ENCODE measurements at regions not wholly inside any gene's neighbourhood (a gene's known extent, or its start where the extent isn't known, plus 50 kb on each side); places are given as distances from the start of the nearest gene placed in this dataset.
A peak's percentile ranks its signal among the peaks of the same experiment; 100 is the strongest.
"Not testable (repeated sequence)": the region's sequence is repeated elsewhere in the genome, so short reads cannot be mapped to it uniquely, and the experiment has no call there.

DNA sequence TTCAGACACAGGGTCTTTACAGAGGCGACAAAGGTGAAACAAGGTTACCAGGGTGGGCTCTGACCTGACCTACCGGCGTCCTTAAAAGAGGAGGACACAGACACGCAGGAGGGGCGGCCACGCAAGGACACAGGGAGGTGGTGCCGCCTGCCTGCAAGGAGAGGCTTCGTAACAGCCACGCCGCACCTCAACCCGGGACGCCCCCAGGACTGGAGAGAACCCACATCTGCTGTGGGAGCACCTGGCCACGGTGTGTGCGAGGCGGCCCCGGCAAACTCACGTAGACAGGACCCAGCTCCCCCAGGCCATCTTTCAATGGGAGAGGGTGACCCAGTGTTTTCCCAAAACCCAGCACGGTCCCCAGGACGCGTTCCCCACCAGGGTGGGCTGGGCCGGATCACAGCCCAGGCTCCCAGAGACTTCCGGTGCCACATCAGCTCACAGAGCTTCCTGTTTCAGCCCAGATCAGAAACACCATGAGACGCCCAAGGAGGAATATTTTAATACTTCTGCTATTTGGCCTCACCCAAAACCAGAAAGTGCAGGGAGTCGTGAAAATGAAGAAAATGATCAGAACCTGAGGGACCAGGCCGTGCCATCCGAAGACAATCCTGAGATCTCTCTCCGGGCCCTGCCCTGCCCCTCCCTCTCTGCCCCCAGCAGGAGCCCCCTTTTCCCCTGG, 5417.4 kb upstream of the TPTE start:
- H3K9me3 Mint-ChIP-seq; ATAC-seq (replicated peaks in 1 of 2); H3K27me3 Mint-ChIP-seq (ENCODE audit: low read depth); H3K36me3 Mint-ChIP-seq (ENCODE audit: insufficient read depth in 2 of 2); H3K4me1 Mint-ChIP-seq (ENCODE audit: low read depth): not testable (repeated sequence)
- Mint-ChIP-seq H3K27ac (peak overlapping the region; percentile 94), H3K4me3 (peak overlapping the region; percentile 76 to 88)
- peak; percentile 32 to 43 for DNase-seq

DNA sequence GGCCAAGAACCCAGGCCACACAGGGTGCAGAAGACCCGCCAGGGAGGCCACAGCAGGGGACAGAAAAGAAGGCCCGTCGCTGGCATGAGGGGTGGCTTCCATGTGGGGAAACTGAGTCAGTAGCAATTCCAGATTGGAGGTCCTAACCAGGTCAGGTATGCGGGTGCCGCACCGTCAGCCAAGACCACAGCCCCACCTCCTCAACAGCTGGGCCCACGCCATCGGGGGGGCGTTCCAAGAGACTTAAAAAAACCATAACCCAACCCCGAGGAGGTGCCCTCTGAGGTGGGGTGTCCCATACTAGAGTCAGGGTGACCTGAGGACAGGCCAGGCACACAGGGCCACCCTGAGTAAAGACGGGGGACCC, 5416.8 kb upstream of the TPTE start:
- not testable (repeated sequence) for H3K27me3 Mint-ChIP-seq (ENCODE audit: low read depth); H3K36me3 Mint-ChIP-seq (ENCODE audit: insufficient read depth in 2 of 2); H3K9me3 Mint-ChIP-seq; ATAC-seq (replicated peaks in 1 of 2); DNase-seq; H3K27ac Mint-ChIP-seq; H3K4me1 Mint-ChIP-seq (ENCODE audit: low read depth); H3K4me3 Mint-ChIP-seq

DNA sequence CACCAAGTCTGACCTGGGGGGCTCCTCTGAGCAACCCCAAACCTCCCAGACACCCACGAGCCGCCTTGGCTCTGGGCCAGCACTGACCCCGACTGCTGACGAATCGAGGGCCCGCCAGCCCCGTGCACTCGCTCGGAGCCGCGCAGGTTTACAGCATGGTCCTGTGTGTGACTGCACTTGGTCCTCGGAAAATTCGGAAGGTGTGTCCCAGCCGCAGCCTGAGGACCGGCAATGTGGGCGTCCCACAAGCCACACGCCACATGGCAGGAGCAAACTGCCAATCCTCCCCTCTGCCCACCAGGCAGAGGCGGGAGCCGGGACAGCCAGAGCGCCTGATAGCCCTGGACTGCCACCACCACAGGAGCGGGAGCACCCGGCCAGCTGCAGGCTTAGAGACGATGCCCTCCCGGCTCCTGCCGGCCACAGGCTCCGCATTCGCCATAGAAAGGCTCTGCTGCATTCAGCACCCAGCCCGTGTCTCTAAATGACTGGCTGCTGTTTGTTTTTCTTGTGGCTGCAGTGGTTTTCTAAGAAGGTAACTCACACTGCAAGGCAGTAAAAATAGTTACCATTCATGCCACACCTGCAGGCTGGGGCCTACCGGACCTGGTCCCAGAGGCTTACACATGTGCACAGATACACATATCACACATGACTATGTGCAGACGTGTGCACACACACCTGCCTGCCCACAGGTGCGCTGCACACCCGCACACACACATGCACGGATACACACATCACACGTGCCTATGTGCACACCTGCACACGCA, 5415.3 kb upstream of the TPTE start:
- not testable (repeated sequence) for H3K27ac Mint-ChIP-seq; H3K36me3 Mint-ChIP-seq (ENCODE audit: insufficient read depth in 2 of 2); H3K4me3 Mint-ChIP-seq; H3K27me3 Mint-ChIP-seq (ENCODE audit: low read depth); H3K4me1 Mint-ChIP-seq (ENCODE audit: low read depth); H3K9me3 Mint-ChIP-seq
- DNase-seq (peak; percentile 46 to 59), ATAC-seq (replicated peaks in 1 of 2) (peak; percentile 48 to 57)

DNA sequence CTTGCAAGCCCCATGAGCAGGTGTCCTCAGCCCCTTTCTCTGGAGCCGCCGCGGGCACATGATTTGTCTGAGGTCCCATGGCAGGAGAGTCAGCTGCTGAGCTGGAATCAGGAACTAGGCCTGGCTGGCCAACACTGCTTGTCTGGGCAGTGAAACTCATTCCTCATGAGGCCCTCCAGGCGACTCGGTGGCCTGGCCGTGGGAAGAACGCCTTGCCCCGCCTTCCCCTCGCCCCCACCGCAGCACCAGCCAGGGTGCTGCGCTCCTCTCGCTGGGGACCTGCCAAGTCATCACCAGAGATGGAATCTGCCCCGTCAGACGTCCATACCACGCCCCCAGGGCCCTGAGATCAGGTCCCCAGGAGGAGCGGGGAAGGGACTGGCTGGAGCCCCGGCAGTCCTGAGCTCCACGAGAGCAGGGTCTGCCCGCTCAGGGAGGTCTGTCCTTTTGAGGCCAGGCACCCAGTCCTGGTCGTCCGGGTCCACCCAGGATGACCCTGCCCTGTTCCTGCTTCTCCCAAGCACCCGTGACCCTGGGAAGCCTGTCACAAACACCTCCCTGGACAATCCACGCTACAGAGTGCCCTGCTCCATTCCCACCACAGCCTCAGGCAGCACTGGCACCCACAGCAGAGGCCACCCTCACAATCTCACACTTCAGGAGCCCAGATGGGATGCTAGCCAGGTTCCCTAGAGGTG, 5414.5 kb upstream of the TPTE start:
- ATAC-seq (replicated peaks in 1 of 2), result not testable (repeated sequence)
- peak overlapping the region; percentile 60 to 71 for H3K4me3 Mint-ChIP-seq

DNA sequence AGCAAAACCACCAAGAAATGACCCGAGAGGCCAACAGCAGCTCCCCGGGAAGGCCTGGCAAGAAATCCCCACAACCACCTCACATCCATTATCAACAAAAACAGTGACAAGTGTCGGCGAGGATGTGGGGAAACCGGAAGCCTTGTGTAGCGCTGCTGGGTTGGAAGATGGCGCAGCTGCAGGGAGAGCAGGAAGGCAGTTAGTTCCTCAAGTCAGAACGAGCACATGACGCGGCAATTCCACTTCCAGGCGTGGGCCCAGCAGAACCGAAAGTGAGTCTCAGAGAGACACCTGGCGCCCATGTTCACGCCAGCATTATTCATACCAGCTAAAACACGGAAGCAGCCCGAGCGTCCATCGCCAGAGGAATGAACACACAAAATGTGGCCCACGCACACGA, 5413.7 kb upstream of the TPTE start:
- not testable (repeated sequence) for H3K27ac Mint-ChIP-seq; H3K36me3 Mint-ChIP-seq (ENCODE audit: insufficient read depth in 2 of 2); H3K4me1 Mint-ChIP-seq (ENCODE audit: low read depth); DNase-seq; H3K9me3 Mint-ChIP-seq; H3K27me3 Mint-ChIP-seq (ENCODE audit: low read depth)
- H3K4me3 Mint-ChIP-seq, result peak overlapping the region in 1 of 2 donors; percentile 71
- ATAC-seq (replicated peaks in 1 of 2), result peak; percentile 25 to 30

More for the DNA sequence above, 5414.5 kb upstream of the TPTE start:
- not testable (repeated sequence) for H3K9me3 Mint-ChIP-seq; H3K4me1 Mint-ChIP-seq (ENCODE audit: low read depth); H3K27ac Mint-ChIP-seq; H3K27me3 Mint-ChIP-seq (ENCODE audit: low read depth); DNase-seq; H3K36me3 Mint-ChIP-seq (ENCODE audit: insufficient read depth in 2 of 2)

DNA sequence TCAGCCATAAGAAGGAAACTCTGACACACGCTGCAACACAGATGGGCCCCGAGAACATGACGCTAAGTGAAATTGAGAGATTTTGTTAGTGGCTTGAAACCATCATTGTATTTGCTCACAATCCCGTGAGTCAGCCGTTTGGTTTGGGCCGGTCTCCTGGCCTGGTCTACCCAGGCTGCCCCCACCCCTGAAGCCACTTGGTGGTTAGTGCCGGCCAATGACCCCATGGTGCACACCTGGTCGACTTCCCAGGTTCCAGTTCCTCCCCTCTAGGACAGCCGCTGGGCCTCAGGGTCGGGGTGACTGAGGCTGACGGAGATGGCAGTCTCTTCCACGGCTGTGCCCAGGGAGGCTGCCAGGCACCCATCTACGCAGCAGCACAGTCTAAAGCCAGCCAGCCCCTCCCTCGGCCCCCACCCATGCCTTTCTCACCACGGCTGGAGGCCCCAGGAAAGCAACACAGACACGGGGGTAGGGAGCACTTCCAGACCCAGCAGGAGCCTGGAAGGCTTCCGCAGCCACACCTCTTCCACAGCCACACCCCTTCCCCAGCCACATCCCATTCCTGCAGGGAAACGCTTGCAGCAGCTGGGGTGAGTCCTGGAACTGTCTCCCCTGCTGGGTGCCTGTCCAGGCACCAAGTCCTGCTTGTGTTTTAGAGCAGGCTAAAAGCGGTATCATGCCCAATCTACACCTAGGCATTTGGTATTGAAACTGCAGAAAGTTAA, 5413.2 kb upstream of the TPTE start:
- H3K36me3 Mint-ChIP-seq (ENCODE audit: insufficient read depth in 2 of 2); H3K4me3 Mint-ChIP-seq; H3K4me1 Mint-ChIP-seq (ENCODE audit: low read depth); H3K9me3 Mint-ChIP-seq; H3K27me3 Mint-ChIP-seq (ENCODE audit: low read depth); DNase-seq; H3K27ac Mint-ChIP-seq: not testable (repeated sequence)
- peak; percentile 51 to 57 for ATAC-seq (replicated peaks in 1 of 2)

DNA sequence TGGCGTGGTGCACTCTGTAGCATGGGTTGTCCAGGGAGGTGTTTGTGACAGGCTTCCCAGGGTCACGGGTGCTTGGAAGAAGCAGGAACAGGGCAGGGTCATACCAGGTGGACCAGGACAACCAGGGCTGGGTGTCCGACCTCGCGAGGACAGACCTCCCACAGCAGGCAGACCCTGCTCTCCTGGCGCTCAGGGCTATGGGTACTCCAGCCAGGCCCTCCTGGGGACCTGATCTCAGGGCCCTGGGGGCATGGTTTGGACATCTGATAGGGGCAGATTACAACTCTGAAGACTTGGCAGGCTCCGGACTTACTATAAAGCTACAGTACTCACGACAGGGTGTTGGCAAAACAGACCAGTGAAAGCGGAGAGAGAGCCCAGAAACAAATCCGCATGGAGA, 5410.2 kb upstream of the TPTE start:
- H3K9me3 Mint-ChIP-seq; H3K4me3 Mint-ChIP-seq; DNase-seq; H3K36me3 Mint-ChIP-seq (ENCODE audit: insufficient read depth in 2 of 2); H3K27ac Mint-ChIP-seq; ATAC-seq (replicated peaks in 1 of 2); H3K4me1 Mint-ChIP-seq (ENCODE audit: low read depth); H3K27me3 Mint-ChIP-seq (ENCODE audit: low read depth): not testable (repeated sequence)

DNA sequence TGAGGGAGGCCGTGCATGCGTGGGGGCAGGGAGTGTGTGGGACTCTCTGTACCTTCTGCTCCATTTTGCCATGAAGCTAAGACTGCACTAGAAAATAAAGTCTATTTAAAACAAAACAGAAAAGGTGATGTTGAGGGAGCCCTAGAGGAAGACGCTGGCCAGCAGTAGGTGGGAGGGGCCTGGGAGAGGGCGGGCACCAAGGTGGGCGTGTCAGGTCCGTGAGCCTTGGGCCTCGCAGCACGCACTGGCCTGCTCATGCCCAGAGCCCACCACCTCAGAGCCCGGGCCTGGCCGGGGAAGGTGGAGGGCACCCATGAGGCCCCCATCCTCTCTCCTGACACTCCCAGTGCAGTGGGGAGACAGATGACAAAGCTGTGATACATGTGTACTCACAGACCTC, 5408.3 kb upstream of the TPTE start:
- not testable (repeated sequence) for H3K4me3 Mint-ChIP-seq; ATAC-seq (replicated peaks in 1 of 2); H3K27me3 Mint-ChIP-seq (ENCODE audit: low read depth); H3K36me3 Mint-ChIP-seq (ENCODE audit: insufficient read depth in 2 of 2); DNase-seq; H3K27ac Mint-ChIP-seq; H3K4me1 Mint-ChIP-seq (ENCODE audit: low read depth); H3K9me3 Mint-ChIP-seq

DNA sequence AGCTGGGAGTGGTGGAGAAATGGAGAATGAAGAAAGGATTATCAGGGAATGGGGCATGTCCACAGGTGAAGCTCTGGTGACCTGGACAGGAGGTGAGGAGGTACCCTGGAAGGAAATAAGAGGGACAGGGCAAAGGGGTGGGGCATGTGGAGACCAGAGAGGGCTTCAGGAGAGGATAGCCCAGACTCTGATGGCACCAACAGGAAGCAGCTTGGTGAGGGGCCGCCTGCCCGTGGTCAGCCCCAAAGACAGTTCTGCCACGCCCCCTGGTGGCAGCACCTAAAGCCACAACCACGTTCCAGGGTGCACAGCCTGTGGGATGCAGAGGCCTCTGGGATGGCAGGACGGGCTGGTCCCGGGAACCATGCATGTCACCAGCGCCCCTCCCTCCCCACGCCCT, 5406.9 kb upstream of the TPTE start:
- H3K4me3 Mint-ChIP-seq; H3K27ac Mint-ChIP-seq; H3K27me3 Mint-ChIP-seq (ENCODE audit: low read depth); H3K4me1 Mint-ChIP-seq (ENCODE audit: low read depth); DNase-seq; H3K9me3 Mint-ChIP-seq; H3K36me3 Mint-ChIP-seq (ENCODE audit: insufficient read depth in 2 of 2): not testable (repeated sequence)
- ATAC-seq (replicated peaks in 1 of 2), result peak; percentile 44 to 49

DNA sequence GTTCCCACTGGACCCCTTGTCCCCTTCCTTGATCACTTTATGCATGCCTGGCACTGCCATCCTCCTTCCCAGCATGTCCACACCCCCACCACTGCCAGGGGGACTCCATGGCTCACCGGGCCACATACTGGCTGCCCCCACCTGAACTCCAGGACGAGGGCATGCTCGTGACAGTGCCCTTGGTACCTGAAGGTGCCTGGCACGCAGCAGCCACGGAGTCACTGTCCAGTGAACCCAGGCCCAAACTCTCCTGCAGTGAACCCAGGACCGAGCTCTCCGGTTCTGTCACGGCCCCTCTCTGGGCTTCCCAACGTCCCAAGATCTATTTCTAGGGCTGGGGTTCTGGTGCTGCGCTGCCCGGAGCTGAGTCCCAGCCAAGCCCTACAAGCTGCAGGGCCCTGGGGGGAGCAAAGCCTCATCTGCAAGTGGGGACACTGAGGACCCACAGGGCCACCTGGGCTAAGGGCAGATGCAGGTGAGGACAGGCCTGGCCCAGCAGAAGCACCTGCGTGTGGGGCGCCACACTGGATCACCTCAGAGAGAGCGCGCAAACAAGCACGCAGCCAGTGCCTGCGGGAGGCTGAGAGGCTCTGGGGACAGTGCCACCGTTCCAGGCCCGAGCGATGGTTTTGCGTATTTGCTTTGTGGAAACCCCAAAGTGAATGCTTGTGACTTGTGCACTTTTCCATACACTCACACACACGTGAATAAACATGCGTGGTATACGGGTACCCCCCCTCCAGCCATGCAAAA, 5406.3 kb upstream of the TPTE start:
- ATAC-seq (replicated peaks in 1 of 2); H3K9me3 Mint-ChIP-seq; DNase-seq; H3K4me1 Mint-ChIP-seq (ENCODE audit: low read depth); H3K27me3 Mint-ChIP-seq (ENCODE audit: low read depth); H3K36me3 Mint-ChIP-seq (ENCODE audit: insufficient read depth in 2 of 2); H3K27ac Mint-ChIP-seq; H3K4me3 Mint-ChIP-seq: not testable (repeated sequence)

DNA sequence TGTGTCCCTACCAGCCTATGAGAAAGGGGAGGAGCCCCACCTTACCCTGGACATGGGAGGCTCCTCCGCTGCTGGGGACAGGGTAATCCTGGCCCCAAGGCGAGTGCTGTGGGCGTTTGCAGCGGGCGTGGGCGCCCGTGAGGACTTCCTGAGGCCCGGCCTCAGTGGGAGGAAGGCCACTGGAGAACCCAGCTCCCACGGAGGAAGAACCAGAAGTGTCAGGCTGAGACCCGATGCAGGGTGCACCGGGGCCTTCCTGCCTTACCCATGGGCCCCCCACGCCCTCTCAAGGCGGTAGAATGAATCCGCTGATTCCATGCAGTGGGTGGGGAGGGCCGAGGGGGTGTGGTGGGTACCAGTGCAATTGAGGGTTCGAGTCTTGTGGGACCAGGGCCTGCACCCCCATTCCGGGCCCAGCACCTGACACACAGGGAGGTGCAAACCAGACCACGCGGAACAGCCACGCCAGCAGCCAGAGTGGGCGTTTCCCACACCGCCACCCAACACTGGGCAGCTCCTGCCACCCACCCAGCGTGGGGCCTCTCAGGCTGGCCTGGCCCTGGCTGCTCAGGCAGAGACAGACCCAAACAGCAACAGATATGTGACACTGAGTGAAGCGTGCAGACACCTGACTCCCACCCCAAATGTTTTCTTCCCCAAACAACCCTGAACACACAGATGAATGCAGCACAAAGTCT, 5405.6 kb upstream of the TPTE start:
- ATAC-seq (replicated peaks in 1 of 2), result peak; percentile 18 to 20
- not testable (repeated sequence) for H3K27me3 Mint-ChIP-seq (ENCODE audit: low read depth); H3K9me3 Mint-ChIP-seq; H3K36me3 Mint-ChIP-seq (ENCODE audit: insufficient read depth in 2 of 2); H3K27ac Mint-ChIP-seq; H3K4me3 Mint-ChIP-seq; DNase-seq; H3K4me1 Mint-ChIP-seq (ENCODE audit: low read depth)

DNA sequence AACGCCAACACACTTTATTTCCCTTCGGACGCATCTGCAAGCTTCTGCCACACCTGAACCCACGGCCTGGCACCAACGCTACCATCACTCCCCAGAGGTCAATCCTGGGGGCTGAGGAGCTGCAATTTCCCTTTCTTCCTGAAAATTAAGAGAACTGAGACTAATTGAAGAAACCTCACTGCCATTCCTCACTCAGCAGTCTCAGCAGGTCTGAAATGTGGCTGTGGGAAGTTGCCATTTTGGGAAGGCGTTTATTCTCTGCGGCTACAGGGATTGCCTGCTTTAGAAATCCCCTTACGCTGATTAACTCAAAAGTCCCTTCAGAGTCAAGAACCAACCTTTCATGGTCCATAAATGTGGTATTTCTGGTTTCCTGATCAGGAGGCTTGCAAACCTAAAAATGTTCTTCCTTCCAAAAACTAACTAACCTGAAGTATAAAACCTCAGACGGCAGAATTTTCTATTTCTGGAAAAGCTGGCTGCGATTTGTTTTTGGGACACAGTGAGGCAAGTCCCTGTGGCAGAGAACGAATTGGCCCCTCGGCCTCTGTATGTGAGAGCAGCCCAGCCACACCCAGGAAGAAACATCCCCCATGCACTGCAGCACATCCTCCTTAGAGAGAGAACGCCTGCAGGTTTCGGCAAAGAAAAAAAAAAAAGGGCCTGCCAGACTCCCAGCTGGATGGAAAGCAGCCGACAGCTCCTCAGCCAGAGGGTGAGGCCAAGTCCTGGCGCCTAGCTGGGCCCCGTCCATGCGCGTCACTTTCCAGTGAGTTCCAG, 5404.8 kb upstream of the TPTE start:
- not testable (repeated sequence) for H3K4me1 Mint-ChIP-seq (ENCODE audit: low read depth); H3K9me3 Mint-ChIP-seq; DNase-seq; H3K36me3 Mint-ChIP-seq (ENCODE audit: insufficient read depth in 2 of 2); H3K27me3 Mint-ChIP-seq (ENCODE audit: low read depth); H3K4me3 Mint-ChIP-seq; H3K27ac Mint-ChIP-seq
- peak; percentile 38 to 45 for ATAC-seq (replicated peaks in 1 of 2)
